ENCODE measurements at regions not wholly inside any gene's neighbourhood (a gene's known extent, or its start where the extent isn't known, plus 50 kb on each side); places are given as distances from the start of the nearest gene placed in this dataset.
"Not testable (repeated sequence)": the region's sequence is repeated elsewhere in the genome, so short reads cannot be mapped to it uniquely, and the experiment has no call there.

- Histone ChIP-seq H3K27me3 (no peaks in the 10 kb centered on the region), H3K4me3 (no peak overlapping the region), H3K4me1 (no peaks in the 10 kb centered on the region), H3K9me3 (no peaks in the 10 kb centered on the region), H3K27ac (no peak overlapping the region), H3K36me3 (no peaks in the 10 kb centered on the region)
- intact Hi-C loops (cut with DNase I), result no loop called here
- 88 to 89% methylated on average over 2 of the region's 2 CpGs for WGBS, 2 donors
- DNase-seq, result no peak
- TF ChIP-seq EP300 (IDR thresholded peaks at IDR 0.05), result no peak
- no peak for TF ChIP-seq POLR2AphosphoS5 (IDR thresholded peaks at IDR 0.05)
- no peak for TF ChIP-seq CTCF (IDR thresholded peaks at IDR 0.05)
- no peak for TF ChIP-seq POLR2A (IDR thresholded peaks at IDR 0.05)
Observed at GRCh38 chr1:71292203-71292602, 211.4 kb upstream of the ZRANB2 start.

DNA sequence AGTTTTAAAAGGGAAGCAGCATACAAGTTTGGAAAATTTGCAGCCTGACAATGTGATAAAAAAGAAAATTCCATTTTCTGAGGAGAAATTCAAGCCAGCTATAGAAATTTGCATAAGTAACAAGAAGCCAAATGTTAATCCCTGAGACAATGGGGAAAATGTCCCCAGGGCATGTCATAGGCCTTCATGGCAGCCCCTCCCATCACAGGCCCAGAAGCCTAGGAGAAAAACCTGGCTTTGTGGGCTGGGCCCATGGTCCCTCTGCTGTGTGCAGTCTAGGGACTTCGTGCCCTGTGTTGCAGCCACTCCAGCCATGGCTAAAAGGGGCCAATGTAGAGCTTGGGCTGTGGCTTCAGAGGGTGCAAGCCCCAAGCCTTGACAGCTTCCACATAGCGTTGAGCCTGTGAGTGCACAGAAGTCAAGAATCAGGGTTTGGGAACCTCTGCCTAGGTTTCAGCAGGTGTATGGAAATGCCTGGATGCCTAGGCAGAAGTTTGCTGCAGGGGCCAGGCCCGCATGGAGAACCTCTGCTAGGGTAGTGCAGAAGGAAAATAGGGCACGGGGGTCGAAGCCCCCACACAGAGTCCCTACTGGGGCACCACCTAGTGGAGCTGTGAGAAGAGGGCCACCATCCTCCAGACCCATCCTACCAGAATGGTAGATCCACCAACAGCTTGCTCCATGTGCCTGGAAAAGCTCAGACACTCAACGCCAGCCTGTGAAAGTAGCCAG lies 209.8 kb upstream of the ZRANB2 start:
- H3K4me1 ChIP-seq; H3K27me3 ChIP-seq; H3K36me3 ChIP-seq; H3K9me3 ChIP-seq; H3K27ac ChIP-seq; intact Hi-C loops (cut with DNase I); DNase-seq; H3K4me3 ChIP-seq: not testable (repeated sequence)
- 91 to 95% methylated on average over 6 of the region's 6 CpGs for WGBS, 2 donors

DNA sequence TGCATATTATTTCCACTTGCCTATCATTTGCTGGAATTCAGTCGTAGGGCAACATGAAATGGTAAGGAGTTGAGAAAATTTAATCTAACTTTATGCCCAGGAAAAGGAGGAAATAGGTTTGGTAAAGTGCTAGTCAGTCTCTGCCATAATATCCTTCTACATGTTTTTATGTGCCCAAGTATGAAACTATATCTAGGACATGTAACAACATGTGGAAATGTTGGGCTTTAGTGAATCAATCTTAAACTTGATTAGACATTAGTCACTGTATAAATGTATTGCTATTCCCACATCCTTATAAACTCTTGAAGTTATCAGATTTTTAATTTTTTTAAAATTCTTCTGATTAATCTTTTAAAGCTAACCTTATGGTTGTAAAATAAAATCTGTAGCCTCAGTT lies 204.7 kb upstream of the ZRANB2 start:
- intact Hi-C loops (cut with DNase I), result no loop called here
- WGBS, 2 donors, result 81 to 85% methylated on average over 1 of the region's 1 CpG

GRCh38 chr1:71276466-71276865 lies 195.6 kb upstream of the ZRANB2 start:
- no peaks in the 10 kb centered on the region for H3K4me1 ChIP-seq
- no peak overlapping the region for H3K27ac ChIP-seq
- DNase-seq, result no peak
- no peaks in the 10 kb centered on the region for H3K36me3 ChIP-seq
- H3K27me3 ChIP-seq, result no peaks in the 10 kb centered on the region
- H3K4me3 ChIP-seq, result no peak overlapping the region
- no peak for TF ChIP-seq CTCF (IDR thresholded peaks at IDR 0.05)
- TF ChIP-seq EP300 (IDR thresholded peaks at IDR 0.05), result no peak
- no peak for TF ChIP-seq POLR2A (IDR thresholded peaks at IDR 0.05)
- no peak for TF ChIP-seq POLR2AphosphoS5 (IDR thresholded peaks at IDR 0.05)
- H3K9me3 ChIP-seq, result no peaks in the 10 kb centered on the region
- intact Hi-C loops (cut with DNase I), result no loop called here

More for the DNA sequence above, 204.7 kb upstream of the ZRANB2 start:
- H3K27me3 ChIP-seq, result no peaks in the 10 kb centered on the region
- DNase-seq, result no peak
- no peaks in the 10 kb centered on the region for H3K4me1 ChIP-seq
- H3K4me3 ChIP-seq, result no peak overlapping the region
- no peaks in the 10 kb centered on the region for H3K36me3 ChIP-seq
- H3K9me3 ChIP-seq, result peaks cover 0 to 3% (median 0%) of the 10 kb centered on the region in 4 donors
- H3K27ac ChIP-seq, result no peak overlapping the region
- no peak for TF ChIP-seq POLR2AphosphoS5 (IDR thresholded peaks at IDR 0.05)
- TF ChIP-seq EP300 (IDR thresholded peaks at IDR 0.05), result no peak
- no peak for TF ChIP-seq CTCF (IDR thresholded peaks at IDR 0.05)
- TF ChIP-seq POLR2A (IDR thresholded peaks at IDR 0.05), result no peak

GRCh38 chr1:71273334-71273733 lies 192.5 kb upstream of the ZRANB2 start:
- no peaks in the 10 kb centered on the region for H3K36me3 ChIP-seq
- intact Hi-C loops (cut with DNase I), result no loop called here
- H3K4me1 ChIP-seq, result no peaks in the 10 kb centered on the region
- H3K27me3 ChIP-seq, result no peaks in the 10 kb centered on the region
- WGBS, 2 donors, result 76 to 85% methylated on average over 4 to 5 of the region's 6 CpGs
- no peaks in the 10 kb centered on the region for H3K9me3 ChIP-seq
- DNase-seq, result no peak
- TF ChIP-seq CTCF (IDR thresholded peaks at IDR 0.05), result no peak
- no peak for TF ChIP-seq EP300 (IDR thresholded peaks at IDR 0.05)
- TF ChIP-seq POLR2A (IDR thresholded peaks at IDR 0.05), result no peak
- TF ChIP-seq POLR2AphosphoS5 (IDR thresholded peaks at IDR 0.05), result no peak
- H3K27ac ChIP-seq, result no peak overlapping the region
- H3K4me3 ChIP-seq, result no peak overlapping the region
